ENCODE measurements at regions not wholly inside any gene's neighbourhood (a gene's known extent, or its start where the extent isn't known, plus 50 kb on each side); places are given as distances from the start of the nearest gene placed in this dataset.

DNA sequence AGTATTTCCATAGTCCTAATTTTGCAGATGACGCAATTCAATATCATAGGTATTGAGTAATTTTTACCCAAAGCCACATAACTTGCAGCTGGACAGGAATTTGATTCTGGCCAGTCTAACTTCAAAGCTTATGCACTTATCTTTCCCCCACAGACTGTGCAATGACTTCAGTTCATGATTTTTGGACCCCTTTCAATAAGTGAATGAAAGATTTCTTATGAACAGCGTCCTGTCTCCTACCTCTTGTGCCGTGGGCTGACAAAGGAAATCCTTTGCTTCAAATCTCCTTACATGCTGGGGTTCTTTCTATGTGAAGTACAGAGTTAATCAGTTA is 217.7 kb upstream of the KIRREL3 start:
- TF ChIP-seq, protein P1, sequence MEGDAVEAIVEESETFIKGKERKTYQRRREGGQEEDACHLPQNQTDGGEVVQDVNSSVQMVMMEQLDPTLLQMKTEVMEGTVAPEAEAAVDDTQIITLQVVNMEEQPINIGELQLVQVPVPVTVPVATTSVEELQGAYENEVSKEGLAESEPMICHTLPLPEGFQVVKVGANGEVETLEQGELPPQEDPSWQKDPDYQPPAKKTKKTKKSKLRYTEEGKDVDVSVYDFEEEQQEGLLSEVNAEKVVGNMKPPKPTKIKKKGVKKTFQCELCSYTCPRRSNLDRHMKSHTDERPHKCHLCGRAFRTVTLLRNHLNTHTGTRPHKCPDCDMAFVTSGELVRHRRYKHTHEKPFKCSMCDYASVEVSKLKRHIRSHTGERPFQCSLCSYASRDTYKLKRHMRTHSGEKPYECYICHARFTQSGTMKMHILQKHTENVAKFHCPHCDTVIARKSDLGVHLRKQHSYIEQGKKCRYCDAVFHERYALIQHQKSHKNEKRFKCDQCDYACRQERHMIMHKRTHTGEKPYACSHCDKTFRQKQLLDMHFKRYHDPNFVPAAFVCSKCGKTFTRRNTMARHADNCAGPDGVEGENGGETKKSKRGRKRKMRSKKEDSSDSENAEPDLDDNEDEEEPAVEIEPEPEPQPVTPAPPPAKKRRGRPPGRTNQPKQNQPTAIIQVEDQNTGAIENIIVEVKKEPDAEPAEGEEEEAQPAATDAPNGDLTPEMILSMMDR (conservative IDR thresholded peaks at IDR 0.05; ENCODE audit: low read length), result no peak
- no peak for TF ChIP-seq EZH2phosphoT487 (IDR thresholded peaks at IDR 0.05; ENCODE audit: borderline replicate concordance, low read depth, low read length)
